Body of pancreas (tissue), 4 donors: ENCODE measurements at regions not wholly inside any gene's neighbourhood (a gene's known extent, or its start where the extent isn't known, plus 50 kb on each side); places are given as distances from the start of the nearest gene placed in this dataset.

ENCODE experiments used
- POLR2A ChIP-seq, 3 donors: fragments of 450-650 bp; IDR thresholded peaks; one replicate each; pipeline ENCODE4 v1.6.1; 2016; ENCODE audit warnings: antibody characterized with exemption in 3 of 3, mild to moderate bottlenecking in 2 of 3
- TF ChIP-seq, protein P1 (sequence below), 7 experiments: fragments of 450-650 bp in 4 of 7; fragments of 200-600 bp in 3 of 7; sonication (generic) in 3 of 7; IDR thresholded peaks; one replicate each; pipeline ENCODE4 v1.5.1; 2016 to 2019; ENCODE audit warnings: antibody characterized with exemption in 7 of 7

GRCh38 chr9:1125741-1126140 is 75.6 kb downstream of the DMRT2 start:
- TF ChIP-seq, protein P1, sequence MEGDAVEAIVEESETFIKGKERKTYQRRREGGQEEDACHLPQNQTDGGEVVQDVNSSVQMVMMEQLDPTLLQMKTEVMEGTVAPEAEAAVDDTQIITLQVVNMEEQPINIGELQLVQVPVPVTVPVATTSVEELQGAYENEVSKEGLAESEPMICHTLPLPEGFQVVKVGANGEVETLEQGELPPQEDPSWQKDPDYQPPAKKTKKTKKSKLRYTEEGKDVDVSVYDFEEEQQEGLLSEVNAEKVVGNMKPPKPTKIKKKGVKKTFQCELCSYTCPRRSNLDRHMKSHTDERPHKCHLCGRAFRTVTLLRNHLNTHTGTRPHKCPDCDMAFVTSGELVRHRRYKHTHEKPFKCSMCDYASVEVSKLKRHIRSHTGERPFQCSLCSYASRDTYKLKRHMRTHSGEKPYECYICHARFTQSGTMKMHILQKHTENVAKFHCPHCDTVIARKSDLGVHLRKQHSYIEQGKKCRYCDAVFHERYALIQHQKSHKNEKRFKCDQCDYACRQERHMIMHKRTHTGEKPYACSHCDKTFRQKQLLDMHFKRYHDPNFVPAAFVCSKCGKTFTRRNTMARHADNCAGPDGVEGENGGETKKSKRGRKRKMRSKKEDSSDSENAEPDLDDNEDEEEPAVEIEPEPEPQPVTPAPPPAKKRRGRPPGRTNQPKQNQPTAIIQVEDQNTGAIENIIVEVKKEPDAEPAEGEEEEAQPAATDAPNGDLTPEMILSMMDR (IDR thresholded peaks at IDR 0.05) = no peak
- no peak for TF ChIP-seq POLR2A (IDR thresholded peaks at IDR 0.05)
